ENCODE measurements at regions not wholly inside any gene's neighbourhood (a gene's known extent, or its start where the extent isn't known, plus 50 kb on each side); places are given as distances from the start of the nearest gene placed in this dataset.

- Histone ChIP-seq H3K4me3 (ENCODE audit: control insufficient read depth in 2 of 3, extremely low read depth in 1 of 3, insufficient read depth in 2 of 3, low read depth in 1 of 3, low read length in 3 of 3) (no peak overlapping the region), H3K27ac (ENCODE audit: control insufficient read depth, insufficient read depth, low read length) (no peak overlapping the region), H3K36me3 (ENCODE audit: control insufficient read depth in 2 of 2, extremely low read depth in 1 of 2, insufficient read depth in 2 of 2, low read length in 2 of 2) (no peaks in the 10 kb centered on the region), H3K9ac (ENCODE audit: control insufficient read depth, extremely low read depth, insufficient read depth, low read length) (no peak overlapping the region), H4K20me1 (ENCODE audit: control insufficient read depth, extremely low read depth, insufficient read depth, low read length) (no peaks in the 10 kb centered on the region), H3K4me2 (ENCODE audit: control insufficient read depth, extremely low read depth, insufficient read depth, low read depth, low read length) (no peak overlapping the region), H3K9me1 (ENCODE audit: control insufficient read depth, extremely low read depth, insufficient read depth, low read length) (no peaks in the 10 kb centered on the region), H2AFZ (ENCODE audit: control insufficient read depth, low read length) (no peak overlapping the region), H3K79me2 (ENCODE audit: control insufficient read depth, insufficient read depth, low read length) (no peaks in the 10 kb centered on the region), H3K9me3 (ENCODE audit: control insufficient read depth, low read depth, low read length) (no peaks in the 10 kb centered on the region), H3K27me3 (ENCODE audit: control insufficient read depth, extremely low read depth, insufficient read depth, low read length) (no peaks in the 10 kb centered on the region), H3K4me1 (ENCODE audit: control insufficient read depth, extremely low read depth, insufficient read depth, low read length) (no peaks in the 10 kb centered on the region)
- dilution Hi-C loops (cut with MboI; ENCODE audit: extremely low pct_ligation_motif_present, low sequenced_read_pairs), result no loop called here
- TF ChIP-seq, protein P1, sequence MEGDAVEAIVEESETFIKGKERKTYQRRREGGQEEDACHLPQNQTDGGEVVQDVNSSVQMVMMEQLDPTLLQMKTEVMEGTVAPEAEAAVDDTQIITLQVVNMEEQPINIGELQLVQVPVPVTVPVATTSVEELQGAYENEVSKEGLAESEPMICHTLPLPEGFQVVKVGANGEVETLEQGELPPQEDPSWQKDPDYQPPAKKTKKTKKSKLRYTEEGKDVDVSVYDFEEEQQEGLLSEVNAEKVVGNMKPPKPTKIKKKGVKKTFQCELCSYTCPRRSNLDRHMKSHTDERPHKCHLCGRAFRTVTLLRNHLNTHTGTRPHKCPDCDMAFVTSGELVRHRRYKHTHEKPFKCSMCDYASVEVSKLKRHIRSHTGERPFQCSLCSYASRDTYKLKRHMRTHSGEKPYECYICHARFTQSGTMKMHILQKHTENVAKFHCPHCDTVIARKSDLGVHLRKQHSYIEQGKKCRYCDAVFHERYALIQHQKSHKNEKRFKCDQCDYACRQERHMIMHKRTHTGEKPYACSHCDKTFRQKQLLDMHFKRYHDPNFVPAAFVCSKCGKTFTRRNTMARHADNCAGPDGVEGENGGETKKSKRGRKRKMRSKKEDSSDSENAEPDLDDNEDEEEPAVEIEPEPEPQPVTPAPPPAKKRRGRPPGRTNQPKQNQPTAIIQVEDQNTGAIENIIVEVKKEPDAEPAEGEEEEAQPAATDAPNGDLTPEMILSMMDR (optimal IDR thresholded peaks at IDR 0.05 in 1 of 3, IDR thresholded peaks at IDR 0.05 in 1 of 3, conservative IDR thresholded peaks at IDR 0.05 in 1 of 3; ENCODE audit: extremely low read depth in 1 of 3, insufficient read depth in 2 of 3, low read length in 3 of 3), result no peak
- no peak for TF ChIP-seq EZH2 (IDR thresholded peaks at IDR 0.05; ENCODE audit: low read length)
- FAIRE-seq (no peak), DNase-seq (ENCODE audit: low read depth, low spot score) (no peak)
These were observed 253.7 kb upstream of the RXFP2 start for GRCh38 chr13:31485651-31486051.

DNA sequence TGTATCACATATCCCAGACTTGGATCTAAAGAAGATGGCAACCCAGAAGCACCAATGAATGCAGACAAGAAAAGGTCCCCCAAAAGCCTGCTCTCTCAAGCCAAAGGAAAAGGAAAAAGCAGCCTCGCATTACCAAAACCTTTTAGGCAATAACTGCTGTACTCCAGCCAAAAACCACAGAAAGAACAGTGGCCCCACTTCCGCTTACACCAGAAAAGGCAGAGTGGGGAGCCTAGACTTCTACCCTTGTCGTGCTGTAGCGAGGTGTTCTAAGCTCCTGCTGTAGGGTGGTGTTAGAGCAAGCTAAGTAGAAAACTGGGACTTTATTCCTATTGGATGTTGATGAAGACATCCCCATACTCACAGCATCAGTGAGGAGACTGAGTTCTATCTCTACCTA is 244.0 kb upstream of the RXFP2 start:
- Histone ChIP-seq H3K4me1 (ENCODE audit: control insufficient read depth, extremely low read depth, insufficient read depth, low read length) (no peaks in the 10 kb centered on the region), H3K4me2 (ENCODE audit: control insufficient read depth, extremely low read depth, insufficient read depth, low read depth, low read length) (no peak overlapping the region), H4K20me1 (ENCODE audit: control insufficient read depth, extremely low read depth, insufficient read depth, low read length) (no peaks in the 10 kb centered on the region), H3K4me3 (ENCODE audit: control insufficient read depth in 2 of 3, extremely low read depth in 1 of 3, insufficient read depth in 2 of 3, low read depth in 1 of 3, low read length in 3 of 3) (no peak overlapping the region), H3K9ac (ENCODE audit: control insufficient read depth, extremely low read depth, insufficient read depth, low read length) (no peak overlapping the region), H3K27ac (ENCODE audit: control insufficient read depth, insufficient read depth, low read length) (no peak overlapping the region), H3K9me3 (ENCODE audit: control insufficient read depth, low read depth, low read length) (no peaks in the 10 kb centered on the region), H3K27me3 (ENCODE audit: control insufficient read depth, extremely low read depth, insufficient read depth, low read length) (no peaks in the 10 kb centered on the region), H2AFZ (ENCODE audit: control insufficient read depth, low read length) (no peak overlapping the region), H3K79me2 (ENCODE audit: control insufficient read depth, insufficient read depth, low read length) (no peaks in the 10 kb centered on the region), H3K9me1 (ENCODE audit: control insufficient read depth, extremely low read depth, insufficient read depth, low read length) (no peaks in the 10 kb centered on the region), H3K36me3 (ENCODE audit: control insufficient read depth in 2 of 2, extremely low read depth in 1 of 2, insufficient read depth in 2 of 2, low read length in 2 of 2) (no peaks in the 10 kb centered on the region)
- dilution Hi-C loops (cut with MboI; ENCODE audit: extremely low pct_ligation_motif_present, low sequenced_read_pairs), result no loop called here
- no peak for FAIRE-seq
- DNase-seq (ENCODE audit: low read depth, low spot score), result no peak
- TF ChIP-seq EZH2 (IDR thresholded peaks at IDR 0.05; ENCODE audit: low read length), result no peak
- TF ChIP-seq, protein P1 (optimal IDR thresholded peaks at IDR 0.05 in 1 of 3, IDR thresholded peaks at IDR 0.05 in 1 of 3, conservative IDR thresholded peaks at IDR 0.05 in 1 of 3; ENCODE audit: extremely low read depth in 1 of 3, insufficient read depth in 2 of 3, low read length in 3 of 3), result no peak

All from keratinocyte (primary cell).